HG02798 (cell line): ENCODE measurements at regions not wholly inside any gene's neighbourhood (a gene's known extent, or its start where the extent isn't known, plus 50 kb on each side); places are given as distances from the start of the nearest gene placed in this dataset.
"Not testable (repeated sequence)": the region's sequence is repeated elsewhere in the genome, so short reads cannot be mapped to it uniquely, and the experiment has no call there.

Experiments used
- ATAC-seq: cut with Tn5 transposase; IDR thresholded peaks from one replicate; pipeline ENCODE4 v1.9.1; 2021; ENCODE audit warnings: mild to moderate bottlenecking; ENCODE audit not compliant: unreplicated experiment, poor library complexity

DNA sequence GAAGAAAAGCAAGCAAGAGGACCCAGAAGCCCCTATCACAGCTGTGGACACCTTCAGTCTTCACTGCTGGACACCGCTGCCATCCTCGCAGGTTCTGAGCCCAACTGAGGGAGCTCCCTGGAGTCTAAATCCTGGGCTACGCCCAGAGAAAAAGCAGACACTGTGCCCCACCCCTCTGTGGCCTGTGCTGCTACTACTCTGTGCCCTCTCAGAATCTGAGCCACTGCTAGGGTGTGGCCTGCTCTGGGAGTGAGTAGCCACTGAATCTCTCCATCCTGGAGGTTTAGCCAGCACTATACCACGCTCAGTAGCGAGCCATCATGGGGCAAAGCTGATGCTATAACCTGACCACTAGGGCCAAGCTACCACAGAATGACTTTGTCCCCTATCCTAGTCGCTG is 338.2 kb downstream of the NPR3 start:
- ATAC-seq = no peak

DNA sequence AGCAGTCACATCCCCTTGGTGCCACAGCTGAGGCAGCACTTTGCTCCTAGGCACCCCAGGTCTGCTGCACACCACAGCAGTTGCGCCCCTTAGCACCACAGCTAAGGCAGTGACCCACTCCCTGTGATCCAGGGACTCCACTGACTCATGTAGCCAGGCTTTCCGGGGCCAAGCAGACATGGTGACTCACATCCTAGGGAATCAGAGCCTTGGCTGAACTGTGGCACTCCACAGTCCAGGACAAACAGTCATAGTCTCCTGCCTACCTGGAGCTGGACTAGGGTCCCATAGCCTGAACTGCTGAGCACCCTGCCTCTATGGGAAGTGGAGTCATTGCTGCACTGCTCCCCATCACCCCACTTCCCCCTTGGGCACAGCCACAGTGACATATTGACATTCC is 338.7 kb downstream of the NPR3 start:
- ATAC-seq = no peak

DNA sequence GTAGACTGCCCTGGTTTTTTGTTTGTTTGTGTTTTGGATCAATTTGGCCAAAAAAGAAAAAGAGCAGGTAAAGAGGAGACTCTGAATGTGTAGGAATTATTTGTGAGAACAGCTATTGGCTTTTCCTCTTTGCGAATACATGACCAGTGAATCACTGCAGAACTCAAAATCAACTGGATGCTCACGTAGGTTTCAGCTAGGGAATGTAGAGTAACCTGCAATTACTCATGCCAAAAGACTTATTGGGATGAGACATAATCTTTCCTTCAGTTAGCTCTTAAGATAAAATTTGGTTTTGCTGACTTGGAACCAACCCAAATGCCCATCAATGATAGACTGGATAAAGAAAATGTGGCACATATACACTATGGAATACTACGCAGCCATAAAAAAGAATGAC is 348.0 kb downstream of the NPR3 start:
- no peak for ATAC-seq

DNA sequence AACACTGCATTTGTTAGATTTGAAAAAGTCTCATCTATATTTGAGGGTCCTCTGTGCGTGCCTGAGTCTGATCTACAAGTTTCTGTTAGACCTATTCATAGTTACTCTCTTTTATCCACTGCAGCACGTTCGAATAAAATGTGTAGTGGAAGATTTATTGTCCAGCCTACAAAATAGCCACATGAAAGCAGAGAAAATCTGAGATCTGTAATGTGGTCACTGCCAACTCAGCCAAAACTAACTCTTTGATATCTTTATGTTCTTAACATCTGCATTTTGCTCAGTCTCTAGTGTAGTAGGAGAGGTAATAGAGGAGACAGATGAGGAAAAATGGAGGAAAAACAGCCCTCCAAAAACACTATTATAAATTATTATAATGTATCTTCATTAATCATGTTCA is 354.0 kb downstream of the NPR3 start:
- ATAC-seq = no peak

DNA sequence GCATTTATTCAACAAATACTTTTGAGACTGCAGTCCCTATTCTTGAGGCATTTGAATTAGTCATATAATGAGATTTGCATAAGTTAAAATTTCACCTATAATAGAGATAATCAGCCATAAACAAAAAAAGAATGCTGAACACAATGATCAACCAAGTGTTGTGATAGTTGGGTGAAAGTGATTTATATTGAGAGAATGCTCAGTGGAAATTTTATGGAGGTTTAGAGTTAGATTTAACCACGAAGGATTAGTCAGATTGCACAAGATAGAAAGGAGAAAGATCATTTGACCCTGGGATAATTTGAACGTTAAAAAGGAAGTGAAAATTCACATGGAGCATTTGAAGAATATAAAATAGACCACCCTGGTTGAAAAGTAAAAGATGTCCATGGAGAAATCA is 356.2 kb downstream of the NPR3 start:
- no peak for ATAC-seq

DNA sequence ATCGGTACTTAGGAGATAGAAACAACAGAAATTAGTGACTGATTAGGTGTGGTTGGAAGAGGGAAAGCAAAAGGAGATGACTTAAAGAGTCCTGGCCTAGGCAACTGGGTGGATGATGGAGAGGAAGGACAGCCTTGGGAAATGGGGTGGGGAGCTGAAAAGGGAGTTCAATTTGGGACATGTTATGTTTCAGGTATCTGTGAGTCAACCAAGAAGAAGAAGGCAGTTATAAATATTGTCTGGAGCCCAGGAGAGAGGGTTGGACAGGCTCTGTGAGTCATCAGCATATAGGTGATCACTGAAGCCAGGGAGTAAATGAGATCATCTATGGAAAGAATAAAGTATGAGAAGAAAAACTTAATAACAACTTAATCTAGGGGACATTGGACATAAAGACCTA is 357.7 kb downstream of the NPR3 start:
- ATAC-seq = no peak

DNA sequence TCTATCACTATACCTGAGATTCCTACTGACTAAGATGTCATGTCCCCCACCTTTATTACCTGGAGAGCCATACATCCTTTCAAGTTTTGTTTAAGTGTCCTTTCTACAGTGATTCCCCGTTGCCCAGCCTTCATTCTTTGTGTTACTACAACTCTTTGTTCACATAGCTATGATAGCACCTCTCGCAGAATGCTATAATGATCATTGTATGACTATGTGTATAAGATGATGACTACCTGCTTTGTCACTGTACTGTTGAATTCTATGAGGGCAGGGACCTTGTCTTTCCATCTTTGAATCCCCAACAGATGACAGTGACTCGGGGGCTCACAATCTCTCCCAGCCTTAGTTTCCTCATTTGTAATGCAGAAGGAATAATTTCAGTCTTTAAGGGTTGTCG is 361.2 kb downstream of the NPR3 start:
- ATAC-seq = no peak

DNA sequence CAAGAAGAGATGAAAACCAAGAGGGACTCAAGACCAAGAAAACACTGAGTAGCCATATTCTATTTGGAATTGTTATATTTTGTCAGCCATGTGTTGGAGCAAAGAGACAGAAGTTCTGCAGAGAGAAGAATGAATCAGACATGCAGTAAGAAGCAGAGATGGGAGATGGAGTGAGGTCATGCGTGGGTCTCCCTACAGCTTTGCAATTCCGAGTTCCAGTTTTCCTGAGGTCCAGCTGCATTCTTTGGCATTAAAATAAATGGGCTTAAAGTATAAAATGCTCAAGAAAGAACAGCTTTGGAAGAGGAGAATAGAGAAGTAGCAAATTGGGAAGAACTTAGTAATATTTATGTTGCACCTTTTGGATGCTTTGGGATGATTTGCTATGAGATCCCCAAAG is 361.6 kb downstream of the NPR3 start:
- no peak for ATAC-seq

DNA sequence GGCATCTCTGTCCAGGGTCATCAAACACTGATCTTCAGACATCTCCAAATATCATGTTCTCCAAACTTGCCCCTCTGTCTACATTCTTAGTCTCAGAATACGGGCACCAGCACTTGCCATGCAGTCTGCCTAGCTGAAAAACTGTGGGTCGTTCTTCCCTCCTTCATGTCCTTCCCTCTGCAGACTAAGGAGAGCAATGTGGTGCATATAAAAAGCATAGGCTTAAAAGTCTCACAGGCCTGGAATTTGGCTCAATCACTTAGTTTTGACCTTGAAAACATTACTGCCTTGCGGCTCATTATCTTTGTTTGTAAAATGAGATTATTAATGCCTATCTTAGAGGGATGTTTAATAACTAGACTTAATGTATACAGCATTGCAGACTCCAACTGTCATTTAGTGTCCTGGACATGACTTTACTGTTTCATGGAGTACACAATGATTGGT is 362.8 kb downstream of the NPR3 start:
- no peak for ATAC-seq

DNA sequence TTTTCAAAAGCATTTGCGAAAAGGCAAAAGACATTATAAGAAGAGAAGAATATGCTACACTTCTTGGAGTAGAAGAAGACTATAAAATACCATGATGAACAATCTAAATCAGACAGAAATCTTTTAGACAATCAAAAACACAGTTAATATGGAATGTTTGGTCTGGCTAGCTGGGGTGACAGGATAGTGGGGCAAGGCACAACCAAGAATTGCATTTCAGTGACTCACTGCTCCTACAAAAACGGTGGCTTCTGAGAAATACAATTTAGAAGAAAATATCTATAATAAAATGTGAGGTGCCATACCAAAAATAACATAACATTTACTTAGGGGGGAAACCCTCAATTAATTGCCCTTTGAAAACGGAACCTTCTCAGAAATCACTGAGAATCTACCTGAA is 363.4 kb downstream of the NPR3 start:
- ATAC-seq = no peak

DNA sequence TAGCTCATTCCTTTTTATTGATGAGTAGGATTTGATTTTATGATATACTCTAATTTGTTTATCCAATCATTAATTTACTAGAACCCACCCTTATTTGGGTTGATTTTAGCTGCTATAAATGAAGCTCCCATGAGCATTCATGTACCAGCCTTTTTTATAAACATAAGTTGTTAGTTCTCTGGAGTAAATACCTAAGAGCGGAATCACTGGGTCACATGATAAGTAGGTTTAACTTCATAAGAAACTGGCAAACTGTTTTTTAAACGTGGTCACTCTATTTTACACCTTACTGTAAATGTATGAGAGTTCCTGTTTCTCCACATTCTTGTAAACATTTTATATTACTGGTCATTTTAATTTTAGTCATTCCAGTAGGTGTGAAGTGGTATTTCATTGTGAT is 364.6 kb downstream of the NPR3 start:
- ATAC-seq = no peak

DNA sequence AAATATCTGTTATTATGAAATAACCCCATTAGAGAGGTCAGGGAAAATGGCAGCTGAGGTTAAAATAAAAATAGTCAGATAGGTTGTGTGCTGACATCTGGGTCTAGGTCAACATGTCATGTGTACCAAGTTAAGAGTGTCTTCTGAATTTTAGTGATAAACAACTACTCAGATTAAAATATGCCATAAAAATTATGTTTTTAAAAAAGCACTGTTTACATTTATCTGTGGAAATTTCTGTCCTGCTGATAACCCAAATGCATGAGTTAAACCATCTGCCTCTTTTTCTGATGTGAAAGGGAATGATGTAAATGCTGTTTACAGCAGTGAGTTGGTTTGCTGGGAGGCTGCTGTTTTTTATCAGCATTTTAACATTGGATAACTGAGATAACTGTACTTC is 361.2 kb upstream of the TARS1 start:
- no peak for ATAC-seq

DNA sequence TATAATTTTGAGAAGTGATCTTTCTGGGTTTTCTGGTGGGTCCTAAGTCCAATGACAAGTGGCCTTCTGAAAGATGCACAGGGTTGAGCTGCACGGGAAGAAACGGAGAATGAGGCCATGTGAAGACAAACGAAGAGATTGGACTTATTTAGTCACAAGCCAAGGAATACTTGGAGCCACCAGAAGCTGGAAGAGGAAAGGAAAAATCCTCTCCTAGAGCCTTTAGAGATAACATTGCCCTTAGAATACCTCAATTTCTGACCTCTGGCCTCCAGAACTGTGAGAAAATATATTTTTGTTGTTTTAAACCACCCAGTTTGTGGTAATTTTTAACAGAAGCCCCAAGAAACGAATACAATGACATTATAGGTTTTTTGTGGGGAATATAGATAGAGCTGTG is 360.5 kb upstream of the TARS1 start:
- ATAC-seq = no peak

DNA sequence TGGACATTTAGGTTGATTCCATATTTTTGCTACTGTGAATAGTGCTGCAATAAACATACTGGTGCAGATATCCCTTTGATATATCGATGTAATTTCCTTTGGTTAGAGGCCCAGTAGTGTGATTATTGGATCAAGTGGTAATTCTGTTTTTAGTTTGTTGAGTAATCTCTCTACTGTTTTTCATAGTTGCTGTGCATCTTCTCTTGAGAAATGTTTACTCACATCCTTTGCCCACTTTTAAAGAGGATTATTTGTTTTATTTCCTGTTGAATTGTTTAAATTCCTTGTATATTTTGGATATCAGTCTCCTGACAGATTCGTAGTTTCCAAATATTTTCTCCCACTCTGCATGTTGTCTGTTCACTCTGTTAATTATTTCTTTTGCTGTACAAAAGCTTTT is 352.6 kb upstream of the TARS1 start:
- no peak for ATAC-seq

DNA sequence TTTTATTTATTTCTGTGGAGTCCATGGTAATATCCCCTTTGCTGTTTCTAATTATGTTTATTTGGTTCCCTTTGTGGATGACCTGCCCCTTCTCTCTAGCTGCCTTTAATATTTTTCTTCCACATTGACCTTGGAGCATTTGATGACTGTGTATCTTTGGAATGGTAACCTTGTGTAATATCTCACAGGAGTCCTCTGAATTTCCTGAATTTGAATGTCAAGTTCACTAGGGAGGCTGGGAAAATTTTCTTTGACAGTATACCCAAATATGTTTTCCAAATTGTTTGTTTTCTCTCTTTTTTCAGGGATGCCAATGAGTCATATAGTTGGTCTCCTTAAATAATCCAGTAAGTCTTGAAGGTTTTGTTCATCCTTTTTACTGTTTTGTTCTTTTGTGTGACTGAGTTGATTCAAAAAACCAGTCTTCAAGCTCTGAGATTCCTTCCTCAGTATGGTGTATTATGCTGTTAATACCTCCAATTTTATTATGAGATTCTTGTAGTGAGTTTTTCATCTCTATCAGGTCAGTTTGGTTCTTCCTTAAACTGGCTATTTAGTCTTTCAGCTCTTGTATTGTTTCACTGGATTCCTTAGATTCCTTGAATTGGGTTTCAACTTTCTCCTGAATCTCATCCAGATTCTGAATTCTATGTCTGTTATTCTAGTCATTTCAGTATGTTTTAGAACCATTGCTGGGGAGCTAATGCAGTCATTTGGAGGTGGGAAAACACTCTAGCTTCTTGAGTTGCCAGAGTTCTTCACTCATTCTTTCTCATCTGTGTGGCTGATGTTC is 349.0 kb upstream of the TARS1 start:
- no peak for ATAC-seq

DNA sequence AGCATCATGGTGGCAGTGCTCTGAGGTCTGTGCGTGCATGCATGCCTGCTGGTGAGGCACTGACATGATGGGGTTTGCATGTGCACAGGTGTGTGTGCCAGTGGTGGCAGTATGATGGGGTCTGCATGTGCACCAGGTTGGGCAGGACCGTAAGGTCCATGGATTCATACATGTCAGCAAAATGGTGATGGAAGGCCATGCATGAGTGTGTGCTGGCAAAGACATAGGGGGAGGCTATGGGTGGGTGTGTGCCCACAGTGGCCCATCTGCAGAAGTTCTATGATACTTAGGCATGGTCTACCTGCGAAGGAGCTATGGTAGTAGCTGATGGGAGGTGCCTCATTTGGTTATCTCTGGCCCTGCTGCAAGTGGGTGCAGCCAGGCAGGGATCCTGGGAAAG is 348.0 kb upstream of the TARS1 start:
- no peak for ATAC-seq

DNA sequence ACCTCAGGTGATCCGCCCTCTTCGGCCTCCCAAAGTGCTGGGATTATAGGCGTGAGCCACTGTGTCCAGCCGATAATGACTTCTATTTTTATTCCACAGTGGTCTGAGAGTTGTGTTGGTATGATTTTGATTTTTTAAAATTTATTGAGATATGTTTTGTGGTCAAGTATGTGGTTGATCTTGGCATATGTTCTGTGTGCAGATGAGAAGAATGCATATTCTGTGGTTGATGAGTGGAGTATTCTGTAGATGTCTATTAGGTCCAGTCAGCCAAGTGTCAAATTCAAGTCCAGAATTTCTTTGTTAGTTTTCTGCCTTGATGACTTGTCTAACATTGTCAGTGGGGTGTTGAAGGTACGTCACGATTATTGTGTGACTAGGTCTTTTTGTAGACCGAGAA is 338.2 kb upstream of the TARS1 start:
- no peak for ATAC-seq

DNA sequence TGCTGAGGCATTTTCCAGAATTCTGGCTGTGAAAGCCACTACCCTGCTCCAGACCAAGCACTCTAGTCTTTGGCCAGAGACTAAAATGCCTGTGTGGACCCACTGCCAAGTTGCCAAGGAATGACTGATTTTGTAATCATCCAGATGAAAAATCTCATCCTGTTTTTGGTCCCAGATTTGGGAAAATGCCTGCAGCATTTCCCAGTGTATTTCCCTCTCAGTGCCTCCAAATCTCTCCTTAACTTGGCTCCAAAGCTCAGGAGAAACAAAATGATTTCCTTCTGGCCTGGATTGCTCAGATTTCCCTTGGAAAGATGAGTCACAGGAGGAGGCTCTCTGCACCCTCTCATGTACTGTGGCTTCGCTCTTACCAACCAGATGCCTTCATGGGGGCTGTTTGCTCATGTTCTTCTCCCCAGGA is 335.2 kb upstream of the TARS1 start:
- no peak for ATAC-seq

DNA sequence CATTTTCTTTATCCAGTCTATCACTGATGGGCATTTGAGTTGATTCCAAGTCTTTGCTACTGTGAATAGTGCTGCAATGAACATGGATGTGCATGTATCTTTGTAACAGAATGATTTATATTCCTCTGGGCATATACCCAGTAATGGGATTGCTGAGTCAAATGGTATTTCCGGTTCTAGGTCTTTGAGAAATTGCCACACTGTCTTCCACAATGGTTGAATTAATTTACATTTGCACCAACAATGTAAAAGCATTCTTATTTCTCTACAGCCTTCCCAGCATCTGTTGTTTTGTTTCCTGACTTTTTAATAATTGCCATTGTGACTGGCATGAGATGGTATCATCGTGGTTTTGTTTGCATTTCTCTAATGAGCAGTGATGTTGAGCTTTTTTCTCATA is 330.3 kb upstream of the TARS1 start:
- ATAC-seq = not testable (repeated sequence)

DNA sequence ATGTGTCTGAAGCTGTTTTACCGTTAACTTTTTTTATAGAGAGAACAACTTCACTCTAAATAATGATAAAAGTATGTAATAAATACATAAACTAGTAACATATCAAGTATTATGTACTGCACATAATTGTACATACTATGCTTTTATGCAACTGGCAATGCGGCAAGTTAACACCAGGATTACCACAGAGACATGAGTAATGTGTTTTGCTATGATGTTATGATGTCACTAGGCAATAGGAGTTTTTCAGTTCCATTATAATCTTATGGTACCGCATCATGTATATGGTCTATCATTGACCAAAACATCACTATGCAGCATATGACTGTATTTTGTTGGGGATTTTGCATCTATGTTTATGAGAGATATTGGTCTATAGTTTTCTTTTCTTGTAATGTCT is 326.4 kb upstream of the TARS1 start:
- ATAC-seq = no peak

DNA sequence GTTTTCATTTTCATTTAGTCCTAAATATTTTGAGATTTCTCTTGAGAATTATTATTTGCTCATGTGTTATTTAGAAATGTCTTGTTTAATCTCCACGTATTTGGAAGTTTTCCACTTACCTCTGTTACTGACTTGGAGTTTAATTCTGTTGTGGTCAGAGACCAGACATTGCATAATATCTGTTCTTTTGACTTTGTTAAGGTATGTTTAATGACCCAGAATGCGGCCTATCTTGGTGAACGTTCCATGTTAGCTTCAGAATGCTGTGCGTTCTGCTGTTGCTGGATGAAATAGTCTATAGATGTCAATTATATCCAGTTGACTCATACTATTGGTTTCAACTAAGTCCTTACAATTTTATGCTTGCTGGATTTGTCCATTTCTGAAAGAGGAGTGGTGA is 325.3 kb upstream of the TARS1 start:
- ATAC-seq = no peak

DNA sequence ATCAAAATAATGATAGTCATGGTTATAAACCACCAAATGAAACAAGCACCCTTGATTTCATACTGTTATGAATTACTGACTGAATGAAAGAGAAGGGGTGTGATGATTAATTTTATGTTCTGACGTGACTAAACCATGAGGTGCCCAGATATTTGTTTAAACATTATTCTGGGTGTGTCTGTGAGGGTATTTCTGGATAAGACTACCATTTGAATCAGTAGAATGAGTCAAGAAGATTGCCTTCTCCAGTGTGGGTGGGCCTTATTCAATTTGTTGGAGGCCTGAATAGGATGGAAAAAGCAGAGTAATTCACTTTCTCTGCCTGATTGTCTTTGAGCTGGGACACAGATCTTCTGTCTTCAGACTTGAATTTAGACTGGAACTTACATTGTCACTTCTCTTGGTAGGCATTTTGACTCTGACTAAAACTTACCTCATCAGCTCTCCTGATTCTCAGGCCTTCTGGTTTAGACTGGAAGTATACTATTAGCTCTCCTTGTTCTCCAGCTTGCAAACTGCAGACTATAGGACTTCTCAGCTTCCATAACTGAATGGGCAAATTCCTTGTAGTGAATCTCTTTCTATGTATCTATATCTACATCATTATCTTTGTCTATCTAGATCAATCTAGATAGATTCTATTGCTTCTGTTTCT is 321.9 kb upstream of the TARS1 start:
- ATAC-seq = no peak
